ENCODE measurements at regions not wholly inside any gene's neighbourhood (a gene's known extent, or its start where the extent isn't known, plus 50 kb on each side); places are given as distances from the start of the nearest gene placed in this dataset.

DNA sequence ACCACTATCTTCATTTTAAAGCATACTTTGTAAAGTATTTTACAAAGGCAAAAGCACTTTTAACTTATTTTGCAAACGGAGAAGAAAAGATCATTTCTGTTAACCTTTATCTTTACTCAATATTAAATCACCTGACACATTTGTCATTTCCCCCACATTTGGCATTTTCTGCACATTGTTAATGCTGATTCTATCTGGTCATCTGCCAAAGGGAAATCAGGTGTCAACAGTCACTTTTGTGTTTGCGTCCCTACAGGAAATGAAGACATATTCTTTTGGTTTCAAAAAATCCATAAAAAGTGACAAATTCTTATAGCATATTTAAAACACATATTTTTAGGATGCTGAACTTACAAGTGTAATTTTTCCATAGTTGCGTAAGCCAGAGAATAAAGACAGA, 191.3 kb upstream of the TMEM161B start:
- TF ChIP-seq, protein P1, sequence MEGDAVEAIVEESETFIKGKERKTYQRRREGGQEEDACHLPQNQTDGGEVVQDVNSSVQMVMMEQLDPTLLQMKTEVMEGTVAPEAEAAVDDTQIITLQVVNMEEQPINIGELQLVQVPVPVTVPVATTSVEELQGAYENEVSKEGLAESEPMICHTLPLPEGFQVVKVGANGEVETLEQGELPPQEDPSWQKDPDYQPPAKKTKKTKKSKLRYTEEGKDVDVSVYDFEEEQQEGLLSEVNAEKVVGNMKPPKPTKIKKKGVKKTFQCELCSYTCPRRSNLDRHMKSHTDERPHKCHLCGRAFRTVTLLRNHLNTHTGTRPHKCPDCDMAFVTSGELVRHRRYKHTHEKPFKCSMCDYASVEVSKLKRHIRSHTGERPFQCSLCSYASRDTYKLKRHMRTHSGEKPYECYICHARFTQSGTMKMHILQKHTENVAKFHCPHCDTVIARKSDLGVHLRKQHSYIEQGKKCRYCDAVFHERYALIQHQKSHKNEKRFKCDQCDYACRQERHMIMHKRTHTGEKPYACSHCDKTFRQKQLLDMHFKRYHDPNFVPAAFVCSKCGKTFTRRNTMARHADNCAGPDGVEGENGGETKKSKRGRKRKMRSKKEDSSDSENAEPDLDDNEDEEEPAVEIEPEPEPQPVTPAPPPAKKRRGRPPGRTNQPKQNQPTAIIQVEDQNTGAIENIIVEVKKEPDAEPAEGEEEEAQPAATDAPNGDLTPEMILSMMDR (IDR thresholded peaks at IDR 0.05): no peak
- no peak for TF ChIP-seq POLR2A (IDR thresholded peaks at IDR 0.05)
